ENCODE measurements at regions not wholly inside any gene's neighbourhood (a gene's known extent, or its start where the extent isn't known, plus 50 kb on each side); places are given as distances from the start of the nearest gene placed in this dataset.

DNA sequence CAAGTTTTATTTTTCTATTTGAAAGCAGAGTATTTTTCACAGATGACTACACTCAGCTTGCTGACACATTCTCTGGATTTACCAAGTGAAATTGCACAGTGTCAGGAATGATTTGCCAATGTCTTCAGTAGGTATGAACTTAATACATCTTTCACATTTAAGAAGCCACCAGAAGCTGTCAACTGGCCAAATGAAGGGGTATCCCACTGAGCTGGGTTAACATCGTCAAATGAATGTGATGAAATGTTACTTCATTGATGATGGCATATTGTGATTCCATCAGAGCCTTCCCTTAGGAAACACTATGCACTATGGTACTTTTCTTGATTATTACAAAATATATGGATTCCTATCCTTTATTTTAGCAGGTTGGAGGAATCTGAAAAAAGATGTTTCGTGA is 592.3 kb downstream of the FGF9 start:
- TF ChIP-seq CTCF (IDR thresholded peaks at IDR 0.05) (no peak), SIN3A (IDR thresholded peaks at IDR 0.05; ENCODE audit: borderline replicate concordance, insufficient read depth, low read depth, low read length) (no peak), POLR2AphosphoS5 (IDR thresholded peaks at IDR 0.05; ENCODE audit: low read depth, low read length) (no peak), TCF7L2 (IDR thresholded peaks at IDR 0.05; ENCODE audit: low read depth, low read length) (no peak)
- TF ChIP-seq, protein P1, sequence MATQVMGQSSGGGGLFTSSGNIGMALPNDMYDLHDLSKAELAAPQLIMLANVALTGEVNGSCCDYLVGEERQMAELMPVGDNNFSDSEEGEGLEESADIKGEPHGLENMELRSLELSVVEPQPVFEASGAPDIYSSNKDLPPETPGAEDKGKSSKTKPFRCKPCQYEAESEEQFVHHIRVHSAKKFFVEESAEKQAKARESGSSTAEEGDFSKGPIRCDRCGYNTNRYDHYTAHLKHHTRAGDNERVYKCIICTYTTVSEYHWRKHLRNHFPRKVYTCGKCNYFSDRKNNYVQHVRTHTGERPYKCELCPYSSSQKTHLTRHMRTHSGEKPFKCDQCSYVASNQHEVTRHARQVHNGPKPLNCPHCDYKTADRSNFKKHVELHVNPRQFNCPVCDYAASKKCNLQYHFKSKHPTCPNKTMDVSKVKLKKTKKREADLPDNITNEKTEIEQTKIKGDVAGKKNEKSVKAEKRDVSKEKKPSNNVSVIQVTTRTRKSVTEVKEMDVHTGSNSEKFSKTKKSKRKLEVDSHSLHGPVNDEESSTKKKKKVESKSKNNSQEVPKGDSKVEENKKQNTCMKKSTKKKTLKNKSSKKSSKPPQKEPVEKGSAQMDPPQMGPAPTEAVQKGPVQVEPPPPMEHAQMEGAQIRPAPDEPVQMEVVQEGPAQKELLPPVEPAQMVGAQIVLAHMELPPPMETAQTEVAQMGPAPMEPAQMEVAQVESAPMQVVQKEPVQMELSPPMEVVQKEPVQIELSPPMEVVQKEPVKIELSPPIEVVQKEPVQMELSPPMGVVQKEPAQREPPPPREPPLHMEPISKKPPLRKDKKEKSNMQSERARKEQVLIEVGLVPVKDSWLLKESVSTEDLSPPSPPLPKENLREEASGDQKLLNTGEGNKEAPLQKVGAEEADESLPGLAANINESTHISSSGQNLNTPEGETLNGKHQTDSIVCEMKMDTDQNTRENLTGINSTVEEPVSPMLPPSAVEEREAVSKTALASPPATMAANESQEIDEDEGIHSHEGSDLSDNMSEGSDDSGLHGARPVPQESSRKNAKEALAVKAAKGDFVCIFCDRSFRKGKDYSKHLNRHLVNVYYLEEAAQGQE (IDR thresholded peaks at IDR 0.05; ENCODE audit: insufficient read depth in 1 of 2, low read depth in 2 of 2, low read length in 1 of 2) = no peak
